ENCODE measurements at regions not wholly inside any gene's neighbourhood (a gene's known extent, or its start where the extent isn't known, plus 50 kb on each side); places are given as distances from the start of the nearest gene placed in this dataset.

- no peaks in the 10 kb centered on the region for H3K4me1 Mint-ChIP-seq
- no peak overlapping the region for H3K4me3 ChIP-seq (ENCODE audit: low read depth, low read length)
- no peak overlapping the region for H3K27ac Mint-ChIP-seq
- no peak overlapping the region for H3K27ac ChIP-seq (ENCODE audit: insufficient read depth, low read length, poor library complexity, severe bottlenecking)
- H3K36me3 Mint-ChIP-seq, result no peaks in the 10 kb centered on the region
- H3K36me3 ChIP-seq (ENCODE audit: control insufficient read depth, insufficient read depth, low read length), result no peaks in the 10 kb centered on the region
- H3K4me1 ChIP-seq (ENCODE audit: control insufficient read depth, insufficient read depth, low read length, poor library complexity, severe bottlenecking), result no peaks in the 10 kb centered on the region
- H3K27me3 ChIP-seq (ENCODE audit: control insufficient read depth, insufficient read depth, low read length), result no peaks in the 10 kb centered on the region
- H3K9me3 Mint-ChIP-seq, result peaks cover 0 to 4% (median 2%) of the 10 kb centered on the region in 7 donors
- H3K27me3 Mint-ChIP-seq, result peaks cover 4% of the 10 kb centered on the region
- H3K9me3 ChIP-seq (ENCODE audit: control insufficient read depth in 2 of 2, low read length in 2 of 2), result no peaks in the 10 kb centered on the region
- no peak overlapping the region for H3K4me3 Mint-ChIP-seq
- ATAC-seq (ENCODE audit: low read depth in 2 of 2) (no peak), DNase-seq (no peak)
These were observed 344.6 kb downstream of the LMO4 start for GRCh38 chr1:87673309-87673708.

GRCh38 chr1:87673748-87674147 lies 345.1 kb downstream of the LMO4 start:
- no peaks in the 10 kb centered on the region for H3K4me1 Mint-ChIP-seq
- H3K36me3 Mint-ChIP-seq, result no peaks in the 10 kb centered on the region
- DNase-seq (no peak), ATAC-seq (ENCODE audit: low read depth in 2 of 2) (no peak)
- H3K4me1 ChIP-seq (ENCODE audit: control insufficient read depth, insufficient read depth, low read length, poor library complexity, severe bottlenecking), result no peaks in the 10 kb centered on the region
- no peak overlapping the region for H3K4me3 Mint-ChIP-seq
- no peaks in the 10 kb centered on the region for H3K36me3 ChIP-seq (ENCODE audit: control insufficient read depth, insufficient read depth, low read length)
- no peak overlapping the region for H3K4me3 ChIP-seq (ENCODE audit: low read depth, low read length)
- H3K27ac ChIP-seq (ENCODE audit: insufficient read depth, low read length, poor library complexity, severe bottlenecking), result no peak overlapping the region
- H3K27me3 ChIP-seq (ENCODE audit: control insufficient read depth, insufficient read depth, low read length), result no peaks in the 10 kb centered on the region
- no peaks in the 10 kb centered on the region for H3K9me3 ChIP-seq (ENCODE audit: control insufficient read depth in 2 of 2, low read length in 2 of 2)
- peaks cover 0 to 4% (median 2%) of the 10 kb centered on the region in 7 donors for H3K9me3 Mint-ChIP-seq
- H3K27ac Mint-ChIP-seq, result no peak overlapping the region
- H3K27me3 Mint-ChIP-seq, result peaks cover 4% of the 10 kb centered on the region

- no peak overlapping the region for H3K27ac Mint-ChIP-seq
- Histone ChIP-seq H3K4me1 (ENCODE audit: control insufficient read depth, insufficient read depth, low read length, poor library complexity, severe bottlenecking) (no peaks in the 10 kb centered on the region), H3K27ac (ENCODE audit: insufficient read depth, low read length, poor library complexity, severe bottlenecking) (no peak overlapping the region), H3K36me3 (ENCODE audit: control insufficient read depth, insufficient read depth, low read length) (no peaks in the 10 kb centered on the region), H3K4me3 (ENCODE audit: low read depth, low read length) (no peak overlapping the region), H3K9me3 (ENCODE audit: control insufficient read depth in 2 of 2, low read length in 2 of 2) (no peaks in the 10 kb centered on the region), H3K27me3 (ENCODE audit: control insufficient read depth, insufficient read depth, low read length) (no peaks in the 10 kb centered on the region)
- ATAC-seq (ENCODE audit: low read depth in 2 of 2) (no peak), DNase-seq (no peak)
- no peaks in the 10 kb centered on the region for H3K4me1 Mint-ChIP-seq
- peaks cover 4% of the 10 kb centered on the region for H3K27me3 Mint-ChIP-seq
- no peak overlapping the region for H3K4me3 Mint-ChIP-seq
- no peaks in the 10 kb centered on the region for H3K36me3 Mint-ChIP-seq
- peaks cover 0 to 4% (median 2%) of the 10 kb centered on the region in 7 donors for H3K9me3 Mint-ChIP-seq
These were observed 346.1 kb downstream of the LMO4 start for GRCh38 chr1:87674791-87675190.

GRCh38 chr1:87678266-87678665 lies 349.6 kb downstream of the LMO4 start:
- DNase-seq (no peak), ATAC-seq (ENCODE audit: low read depth in 2 of 2) (no peak)
- no peaks in the 10 kb centered on the region for H3K27me3 ChIP-seq (ENCODE audit: control insufficient read depth, insufficient read depth, low read length)
- no peaks in the 10 kb centered on the region for H3K4me1 ChIP-seq (ENCODE audit: control insufficient read depth, insufficient read depth, low read length, poor library complexity, severe bottlenecking)
- H3K4me3 Mint-ChIP-seq, result no peak overlapping the region
- H3K27me3 Mint-ChIP-seq, result peaks cover 4% of the 10 kb centered on the region
- no peaks in the 10 kb centered on the region for H3K9me3 ChIP-seq (ENCODE audit: control insufficient read depth in 2 of 2, low read length in 2 of 2)
- H3K4me3 ChIP-seq (ENCODE audit: low read depth, low read length), result no peak overlapping the region
- H3K4me1 Mint-ChIP-seq, result no peaks in the 10 kb centered on the region
- H3K36me3 Mint-ChIP-seq, result no peaks in the 10 kb centered on the region
- H3K27ac Mint-ChIP-seq, result no peak overlapping the region
- no peaks in the 10 kb centered on the region for H3K36me3 ChIP-seq (ENCODE audit: control insufficient read depth, insufficient read depth, low read length)
- H3K27ac ChIP-seq (ENCODE audit: insufficient read depth, low read length, poor library complexity, severe bottlenecking), result no peak overlapping the region
- peaks cover 0 to 2% (median 0%) of the 10 kb centered on the region in 7 donors for H3K9me3 Mint-ChIP-seq

GRCh38 chr1:87682565-87682964 lies 353.9 kb downstream of the LMO4 start:
- no peak overlapping the region for H3K27ac ChIP-seq (ENCODE audit: insufficient read depth, low read length, poor library complexity, severe bottlenecking)
- Mint-ChIP-seq H3K27me3 (no peaks in the 10 kb centered on the region), H3K9me3 (peaks cover 0 to 3% (median 0%) of the 10 kb centered on the region in 7 donors), H3K27ac (no peak overlapping the region), H3K4me1 (peaks cover 0 to 3% (median 0%) of the 10 kb centered on the region in 4 donors), H3K4me3 (no peak overlapping the region), H3K36me3 (no peaks in the 10 kb centered on the region)
- H3K9me3 ChIP-seq (ENCODE audit: control insufficient read depth in 2 of 2, low read length in 2 of 2), result no peaks in the 10 kb centered on the region
- H3K4me3 ChIP-seq (ENCODE audit: low read depth, low read length), result no peak overlapping the region
- H3K27me3 ChIP-seq (ENCODE audit: control insufficient read depth, insufficient read depth, low read length), result no peaks in the 10 kb centered on the region
- DNase-seq (no peak), ATAC-seq (ENCODE audit: low read depth in 2 of 2) (no peak)
- H3K36me3 ChIP-seq (ENCODE audit: control insufficient read depth, insufficient read depth, low read length), result no peaks in the 10 kb centered on the region
- H3K4me1 ChIP-seq (ENCODE audit: control insufficient read depth, insufficient read depth, low read length, poor library complexity, severe bottlenecking), result no peaks in the 10 kb centered on the region

GRCh38 chr1:87683196-87683956 lies 354.7 kb downstream of the LMO4 start:
- H3K27ac ChIP-seq (ENCODE audit: insufficient read depth, low read length, poor library complexity, severe bottlenecking), result no peak overlapping the region
- Mint-ChIP-seq H3K4me3 (peak overlapping the region in 2 of 4 donors; percentile 10 to 32), H3K27me3 (no peaks in the 10 kb centered on the region), H3K27ac (peak overlapping the region in 1 of 3 donors; percentile 60), H3K9me3 (peaks cover 0 to 3% (median 0%) of the 10 kb centered on the region in 7 donors), H3K4me1 (peaks cover 0 to 3% (median 0%) of the 10 kb centered on the region in 4 donors), H3K36me3 (no peaks in the 10 kb centered on the region)
- ATAC-seq (ENCODE audit: low read depth in 2 of 2) (no peak), DNase-seq (no peak)
- H3K4me1 ChIP-seq (ENCODE audit: control insufficient read depth, insufficient read depth, low read length, poor library complexity, severe bottlenecking), result no peaks in the 10 kb centered on the region
- no peaks in the 10 kb centered on the region for H3K36me3 ChIP-seq (ENCODE audit: control insufficient read depth, insufficient read depth, low read length)
- H3K27me3 ChIP-seq (ENCODE audit: control insufficient read depth, insufficient read depth, low read length), result no peaks in the 10 kb centered on the region
- no peaks in the 10 kb centered on the region for H3K9me3 ChIP-seq (ENCODE audit: control insufficient read depth in 2 of 2, low read length in 2 of 2)
- H3K4me3 ChIP-seq (ENCODE audit: low read depth, low read length), result peak overlapping the region; percentile 72

GRCh38 chr1:87684194-87684593 lies 355.5 kb downstream of the LMO4 start:
- Mint-ChIP-seq H3K9me3 (peaks cover 0 to 3% (median 0%) of the 10 kb centered on the region in 7 donors), H3K4me1 (peaks cover 0 to 3% (median 0%) of the 10 kb centered on the region in 4 donors), H3K4me3 (peak overlapping the region in 3 of 4 donors; percentile 74 to 87 (median 85)), H3K27me3 (no peaks in the 10 kb centered on the region), H3K27ac (peak overlapping the region in 2 of 3 donors; percentile 19 to 79), H3K36me3 (no peaks in the 10 kb centered on the region)
- Histone ChIP-seq H3K27ac (ENCODE audit: insufficient read depth, low read length, poor library complexity, severe bottlenecking) (no peak overlapping the region), H3K4me1 (ENCODE audit: control insufficient read depth, insufficient read depth, low read length, poor library complexity, severe bottlenecking) (no peaks in the 10 kb centered on the region), H3K36me3 (ENCODE audit: control insufficient read depth, insufficient read depth, low read length) (no peaks in the 10 kb centered on the region), H3K4me3 (ENCODE audit: low read depth, low read length) (peak overlapping the region; percentile 72), H3K27me3 (ENCODE audit: control insufficient read depth, insufficient read depth, low read length) (no peaks in the 10 kb centered on the region), H3K9me3 (ENCODE audit: control insufficient read depth in 2 of 2, low read length in 2 of 2) (no peaks in the 10 kb centered on the region)
- ATAC-seq (ENCODE audit: low read depth in 2 of 2), result no peak
- peak in 2 of 3 donors; percentile 0 to 11 for DNase-seq

GRCh38 chr1:87684713-87685205 lies 356.1 kb downstream of the LMO4 start:
- Histone ChIP-seq H3K4me1 (ENCODE audit: control insufficient read depth, insufficient read depth, low read length, poor library complexity, severe bottlenecking) (no peaks in the 10 kb centered on the region), H3K4me3 (ENCODE audit: low read depth, low read length) (peak overlapping the region; percentile 72), H3K36me3 (ENCODE audit: control insufficient read depth, insufficient read depth, low read length) (no peaks in the 10 kb centered on the region), H3K9me3 (ENCODE audit: control insufficient read depth in 2 of 2, low read length in 2 of 2) (no peaks in the 10 kb centered on the region), H3K27ac (ENCODE audit: insufficient read depth, low read length, poor library complexity, severe bottlenecking) (no peak overlapping the region), H3K27me3 (ENCODE audit: control insufficient read depth, insufficient read depth, low read length) (no peaks in the 10 kb centered on the region)
- no peaks in the 10 kb centered on the region for H3K36me3 Mint-ChIP-seq
- peak overlapping the region in 3 of 4 donors; percentile 74 to 87 (median 85) for H3K4me3 Mint-ChIP-seq
- no peak for DNase-seq
- ATAC-seq (ENCODE audit: low read depth in 2 of 2), result no peak
- H3K27me3 Mint-ChIP-seq, result no peaks in the 10 kb centered on the region
- peaks cover 0 to 3% (median 0%) of the 10 kb centered on the region in 4 donors for H3K4me1 Mint-ChIP-seq
- H3K9me3 Mint-ChIP-seq, result peaks cover 0 to 3% (median 0%) of the 10 kb centered on the region in 7 donors
- peak overlapping the region in 2 of 3 donors; percentile 19 to 79 for H3K27ac Mint-ChIP-seq

All from CD4-positive, CD25-positive, alpha-beta regulatory T cell (primary cell).